HG02840 (cell line): ENCODE measurements at regions not wholly inside any gene's neighbourhood (a gene's known extent, or its start where the extent isn't known, plus 50 kb on each side); places are given as distances from the start of the nearest gene placed in this dataset.

ENCODE experiments used
- ATAC-seq: cut with Tn5 transposase; IDR thresholded peaks from one replicate; pipeline ENCODE4 v1.9.1; 2021; ENCODE audit warnings: mild to moderate bottlenecking, moderate library complexity, moderate number of reproducible peaks; ENCODE audit not compliant: unreplicated experiment, low FRiP score

DNA sequence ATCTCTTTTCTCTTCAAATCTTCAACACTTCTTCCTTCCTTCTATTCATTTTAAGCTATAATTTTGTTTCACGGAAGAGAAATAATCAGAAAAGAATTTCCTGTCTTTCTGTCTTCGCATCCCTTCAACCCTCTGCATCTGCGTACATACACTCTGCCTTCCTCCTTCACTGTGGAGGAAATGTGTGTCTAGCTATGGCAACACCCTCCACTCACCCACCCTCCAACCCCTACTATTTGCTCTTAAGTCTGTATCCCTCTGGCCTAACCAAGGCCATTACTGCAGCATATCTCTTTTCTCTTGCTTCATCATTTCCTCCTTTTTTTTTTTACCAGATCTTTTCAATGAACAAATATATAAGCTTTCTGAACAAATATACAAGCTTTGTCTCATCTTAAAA is 105.7 kb upstream of the NUDT12 start:
- ATAC-seq = no peak

DNA sequence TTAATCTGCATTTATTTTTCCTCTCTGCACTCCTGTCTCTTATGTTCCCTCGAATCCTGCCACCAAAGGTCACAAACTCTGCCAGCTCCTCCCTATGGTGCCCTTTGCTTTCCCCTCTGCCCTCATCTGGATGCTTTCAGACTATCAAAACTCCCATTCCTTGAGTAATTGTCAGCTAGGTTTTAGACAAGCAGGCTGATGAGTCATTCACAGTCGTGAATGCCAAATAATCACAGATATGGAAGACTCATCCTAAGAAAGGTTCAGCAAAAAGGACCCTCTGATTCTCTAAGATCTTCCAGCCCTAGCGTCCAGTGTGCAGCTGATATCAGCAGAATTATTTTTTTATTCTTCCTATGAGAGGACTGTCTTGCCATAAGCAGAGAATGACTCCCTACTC is 104.5 kb upstream of the NUDT12 start:
- no peak for ATAC-seq

DNA sequence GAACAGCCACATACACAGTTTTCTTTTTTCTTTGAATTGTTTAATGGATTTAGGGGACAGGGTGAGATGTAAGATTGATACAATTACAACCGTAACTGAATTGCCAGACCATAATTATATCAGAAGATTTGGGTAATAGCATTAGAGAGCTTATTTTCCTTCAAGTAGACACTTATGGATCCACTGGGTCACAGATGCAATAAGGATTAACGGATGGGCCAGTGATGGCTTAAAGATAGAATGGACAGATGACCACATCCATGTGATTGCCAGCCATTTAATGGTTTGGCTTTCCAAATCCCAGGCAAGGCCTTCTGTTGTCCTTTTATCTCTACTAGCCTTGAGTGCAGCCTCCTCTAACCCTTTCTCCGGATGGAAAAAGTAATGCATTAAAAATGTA is 94.7 kb upstream of the NUDT12 start:
- no peak for ATAC-seq

DNA sequence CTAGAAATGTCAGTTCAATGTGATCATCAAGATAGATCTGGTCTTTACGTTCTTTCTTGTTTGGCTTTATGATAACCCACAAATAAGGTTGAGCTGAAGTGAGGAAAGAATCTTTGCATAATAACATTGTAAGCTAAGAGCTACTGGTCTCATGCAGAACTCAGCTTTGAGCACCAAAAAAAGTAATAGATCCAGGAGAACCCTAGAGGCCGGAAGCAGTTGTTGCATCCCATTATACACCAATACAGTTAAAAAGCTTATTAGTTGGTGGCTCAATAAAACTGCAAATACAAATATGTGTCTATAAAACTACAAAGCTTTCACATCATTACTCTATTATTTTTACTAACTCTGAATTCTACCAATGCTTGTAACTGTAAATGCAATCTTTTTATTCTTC is 85.5 kb upstream of the NUDT12 start:
- no peak for ATAC-seq

DNA sequence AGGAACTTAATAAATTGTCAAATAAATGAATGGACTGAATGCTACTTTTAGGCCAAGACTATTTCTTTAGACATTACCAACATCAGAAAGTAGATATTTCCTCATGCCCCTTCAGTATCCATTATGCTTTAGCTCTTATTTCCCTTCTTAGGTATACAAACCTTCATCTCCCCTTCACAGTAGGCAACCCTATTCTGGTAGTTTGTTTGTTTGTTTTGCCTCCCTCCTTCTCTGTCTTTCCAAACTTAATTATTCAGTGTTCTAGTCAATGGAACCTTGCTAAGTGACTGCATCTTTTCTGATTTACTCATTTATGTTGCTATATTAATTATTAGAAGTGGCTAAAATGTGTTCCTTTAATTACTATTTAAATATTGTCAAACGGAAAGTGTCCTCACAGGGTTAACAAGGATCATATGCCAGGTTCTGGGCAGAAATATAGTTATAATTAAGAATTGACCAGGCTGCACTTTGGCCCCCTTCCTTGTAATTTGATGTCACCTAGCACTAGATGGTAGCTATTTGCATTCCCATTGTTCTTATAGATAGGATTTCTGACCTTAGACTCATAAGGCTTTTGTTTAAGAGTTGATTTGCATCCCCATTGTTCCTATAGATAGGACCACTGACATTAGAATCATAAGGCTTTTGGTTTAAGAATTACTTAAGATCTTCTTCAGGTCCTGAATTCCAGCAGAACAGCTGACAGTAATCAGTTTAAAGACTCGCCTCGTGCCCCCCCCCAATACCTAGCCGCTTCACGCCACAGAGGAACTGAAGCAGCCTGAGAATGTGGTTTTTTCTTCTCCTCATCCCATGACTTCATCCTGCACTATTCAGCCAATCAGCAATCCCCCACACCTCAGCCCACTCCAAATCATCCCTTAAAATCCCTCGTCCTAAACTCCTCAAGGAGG is 84.4 kb upstream of the NUDT12 start:
- ATAC-seq = no peak

DNA sequence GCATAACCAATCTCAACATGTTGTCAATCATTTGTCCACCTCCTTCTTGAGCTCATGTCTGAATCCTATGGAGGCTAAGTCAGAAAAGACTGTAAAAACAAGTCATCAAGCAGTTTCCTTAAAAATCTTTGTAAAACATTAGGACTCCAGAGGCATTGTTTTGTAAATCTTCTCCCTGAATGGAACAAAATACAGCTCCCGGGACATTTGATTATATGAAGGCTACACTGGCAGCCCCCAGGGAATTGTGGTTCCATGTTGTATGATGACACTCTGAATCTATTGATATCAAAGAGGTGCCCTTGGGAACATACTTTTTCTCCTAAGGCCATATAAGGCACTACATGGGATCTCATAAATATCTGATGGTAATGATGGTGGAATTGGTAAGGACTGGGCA is 83.2 kb upstream of the NUDT12 start:
- no peak for ATAC-seq

DNA sequence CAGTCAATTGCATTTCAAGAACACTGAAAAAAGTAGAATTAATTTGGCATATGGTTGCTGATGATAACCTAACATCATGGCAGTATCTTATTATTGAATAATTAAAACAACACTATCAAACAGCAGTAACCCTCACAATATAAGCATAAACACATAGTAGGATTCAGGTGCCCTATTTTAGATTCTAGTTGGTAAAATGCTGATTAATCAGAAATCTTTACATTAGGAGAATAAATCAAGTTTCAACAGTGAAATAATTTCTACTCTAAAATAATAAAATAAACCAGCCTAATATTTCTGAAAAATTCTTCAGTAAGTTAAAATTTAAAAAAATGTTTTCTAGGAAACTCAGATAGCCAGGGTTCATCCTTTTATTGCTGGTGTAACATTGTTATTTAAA is 76.4 kb upstream of the NUDT12 start:
- ATAC-seq = no peak

DNA sequence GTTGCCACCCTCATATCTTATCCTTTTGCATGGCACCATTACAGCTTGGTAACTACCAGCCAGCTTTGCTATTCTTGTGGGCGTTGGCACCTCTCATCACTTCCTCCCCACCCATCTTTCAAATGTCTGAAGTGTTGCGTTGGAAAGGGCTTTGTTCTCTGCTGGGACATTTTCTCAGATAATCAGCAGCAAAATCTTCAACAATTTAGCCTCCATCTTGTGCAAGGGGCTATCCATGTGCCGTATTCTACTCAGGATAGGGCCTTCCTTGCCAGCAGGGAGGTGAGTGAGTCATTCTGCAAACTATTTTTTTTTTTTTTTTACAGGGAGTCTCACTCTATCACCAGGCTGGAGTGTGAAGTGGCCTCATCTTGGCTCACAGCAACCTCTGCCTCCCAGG is 62.1 kb upstream of the NUDT12 start:
- ATAC-seq = no peak

DNA sequence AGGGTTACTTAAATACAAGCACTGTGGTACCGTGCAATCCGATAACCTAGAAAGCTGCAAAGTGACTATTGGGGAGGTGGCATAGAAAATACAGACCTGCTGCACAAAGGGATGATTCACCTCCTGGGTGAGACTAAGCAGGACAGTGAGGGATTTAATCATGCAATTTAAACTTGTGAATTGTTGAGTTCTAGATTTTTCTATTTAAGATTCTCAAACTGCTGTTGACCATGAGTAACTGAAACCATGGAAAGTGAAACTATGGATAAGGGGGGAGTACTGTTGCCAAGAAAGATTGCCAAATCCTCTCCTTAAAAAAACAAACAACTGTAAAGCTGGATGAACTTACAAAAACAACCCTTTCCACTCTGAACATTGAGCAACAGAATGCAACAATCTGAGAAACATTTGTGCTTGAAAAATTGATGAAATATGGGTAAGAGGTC is 61.5 kb upstream of the NUDT12 start:
- ATAC-seq = no peak

DNA sequence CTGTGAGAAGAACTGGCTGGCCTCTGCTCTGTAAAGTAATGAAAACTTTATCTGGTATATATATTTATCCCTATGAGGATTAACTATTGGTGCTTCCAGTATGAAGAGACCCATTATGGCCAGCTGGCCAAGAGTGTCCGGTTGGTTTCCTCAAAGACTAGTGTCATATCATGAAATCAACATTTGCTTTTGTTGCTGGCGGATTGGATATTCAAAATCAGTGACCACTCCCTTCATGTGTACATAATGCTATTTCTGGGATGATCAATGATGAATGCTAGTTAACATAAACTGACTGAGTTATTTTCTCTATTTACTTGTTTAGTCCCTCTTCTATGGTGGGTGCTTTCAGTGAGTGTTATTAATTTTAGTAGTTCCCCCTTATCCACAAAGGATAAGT is 60.8 kb upstream of the NUDT12 start:
- ATAC-seq = no peak

DNA sequence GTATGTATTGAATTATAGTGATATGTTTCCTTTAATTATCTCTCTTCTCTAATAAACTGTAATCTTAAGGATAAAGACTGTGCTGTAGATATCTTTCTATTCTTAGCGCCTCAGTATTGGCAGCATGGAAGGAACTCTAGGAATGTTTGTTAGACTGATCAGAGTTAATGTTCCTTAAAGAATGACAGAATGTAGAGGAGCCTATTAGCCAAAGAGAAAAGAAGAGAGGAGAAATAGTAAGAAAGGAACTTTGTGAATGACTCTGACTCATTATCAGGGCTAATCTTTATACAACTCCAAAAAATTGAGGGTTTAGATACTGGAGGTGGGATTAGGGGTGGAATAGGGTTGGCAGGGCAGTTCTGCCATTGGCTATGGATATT is 59.0 kb upstream of the NUDT12 start:
- ATAC-seq = no peak

DNA sequence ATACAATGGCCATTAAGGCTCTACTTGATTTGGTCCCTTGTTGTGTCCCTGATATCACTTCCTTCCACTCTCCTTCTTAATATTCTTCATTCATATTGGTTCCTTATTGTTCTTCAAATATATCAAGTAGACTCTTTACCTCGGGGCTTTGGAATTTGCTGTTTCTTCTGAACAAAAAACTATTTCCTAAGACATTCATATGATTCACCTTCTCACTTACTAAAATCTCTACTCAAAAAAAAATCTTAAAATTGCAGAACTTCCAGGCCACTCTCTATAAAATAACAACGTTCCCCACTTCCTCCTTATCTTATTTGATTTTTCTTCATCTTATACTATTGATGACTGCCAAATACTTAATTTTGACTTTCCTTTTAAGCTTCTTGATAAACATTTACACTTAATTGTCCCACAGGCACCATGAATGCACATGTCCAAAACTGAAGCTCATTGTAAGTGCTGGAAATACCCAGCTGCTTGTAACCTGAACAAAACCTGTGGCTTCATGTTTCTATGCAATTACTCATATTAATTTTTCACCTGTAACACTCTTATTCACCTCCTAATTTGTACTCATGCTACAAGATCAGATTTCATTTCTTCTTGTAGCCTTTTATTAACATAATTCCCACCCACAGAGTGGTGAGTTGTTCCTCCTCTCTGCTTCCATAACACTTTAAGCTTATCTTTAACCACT is 58.4 kb upstream of the NUDT12 start:
- no peak for ATAC-seq

DNA sequence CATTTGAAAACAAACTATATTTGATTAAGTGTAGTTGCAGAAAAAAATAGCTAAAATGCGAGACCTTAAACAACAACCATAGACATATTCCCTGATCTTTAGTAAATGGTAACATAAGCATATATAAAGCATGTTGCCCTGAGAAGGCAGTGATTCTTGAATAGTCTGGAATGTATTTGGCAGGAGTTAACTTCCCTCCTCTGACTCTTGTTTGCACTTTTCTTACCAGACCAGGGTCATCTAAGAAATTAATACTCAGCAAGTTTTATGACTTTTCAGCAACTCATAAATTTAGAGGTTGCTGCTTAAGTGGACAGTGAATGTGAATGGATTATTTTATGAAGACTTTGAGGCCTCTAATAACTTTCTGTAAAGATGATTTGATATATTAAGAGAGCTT is 55.3 kb upstream of the NUDT12 start:
- ATAC-seq = no peak

DNA sequence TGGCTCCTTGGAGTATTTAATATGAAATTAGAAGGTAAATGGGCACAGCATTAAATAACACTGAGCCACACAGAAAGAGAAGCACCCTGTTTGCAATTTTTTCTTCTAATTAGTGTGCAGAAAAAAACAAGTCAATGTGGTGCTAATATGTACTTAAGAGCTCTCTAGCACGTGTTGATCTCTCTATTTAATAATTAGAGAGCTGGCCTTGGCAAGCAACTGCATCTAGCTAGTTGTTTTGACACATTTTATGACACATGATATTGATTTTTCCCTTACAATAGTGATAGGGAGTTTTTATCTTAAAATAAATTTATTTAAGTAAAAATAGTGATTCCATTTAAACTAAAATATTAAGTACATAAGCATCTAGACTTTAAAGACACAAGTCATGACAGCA is 54.5 kb upstream of the NUDT12 start:
- no peak for ATAC-seq

DNA sequence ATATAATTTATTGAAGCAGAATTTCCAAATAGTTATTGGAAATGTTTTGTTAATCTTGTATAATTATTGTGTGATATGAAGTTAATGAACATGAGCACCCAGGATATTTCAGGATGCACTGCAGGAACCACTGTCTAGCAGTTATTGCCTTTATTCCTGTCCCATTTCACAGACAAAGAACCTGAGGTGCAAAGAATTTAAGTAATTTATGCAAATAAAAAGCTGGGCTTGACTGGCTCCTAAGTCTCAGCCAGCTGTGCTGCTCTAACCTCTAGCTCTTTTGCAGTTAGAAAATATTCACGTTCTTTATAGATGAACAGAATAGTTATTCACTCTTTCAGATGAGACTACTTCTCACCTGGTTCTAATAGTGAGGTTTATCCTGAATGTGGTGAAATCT is 50.0 kb upstream of the NUDT12 start:
- ATAC-seq = no peak
